ENCODE measurements at regions not wholly inside any gene's neighbourhood (a gene's known extent, or its start where the extent isn't known, plus 50 kb on each side); places are given as distances from the start of the nearest gene placed in this dataset.

- no peaks in the 10 kb centered on the region for H3K36me3 Mint-ChIP-seq
- POLR2A ChIA-PET: interaction anchor here (0.6 kb wide), 1 partner anchor 850 kb away, joined by 3 read pairs; no protein-coding TSS in a partner anchor
Measured at GRCh38 chr9:88051138-88051537, 76.8 kb upstream of the CDK20 start.

GRCh38 chr9:88049677-88050307, 75.5 kb upstream of the CDK20 start:
- Mint-ChIP-seq H3K27ac (no peak overlapping the region), H3K27me3 (peaks cover 2% of the 10 kb centered on the region), H3K36me3 (no peaks in the 10 kb centered on the region), H3K9me3 (peaks cover 3% of the 10 kb centered on the region), H3K4me1 (peaks cover 4% of the 10 kb centered on the region), H3K4me3 (no peak overlapping the region)
- ATAC-seq (ENCODE audit: low read depth) (no peak), DNase-seq (no peak)
- POLR2A ChIA-PET: no interaction called here

More at GRCh38 chr9:88051138-88051537, 76.8 kb upstream of the CDK20 start:
- H3K27ac Mint-ChIP-seq: no peak overlapping the region
- no peak for DNase-seq
- no peak overlapping the region for H3K4me3 Mint-ChIP-seq
- no peak for ATAC-seq (ENCODE audit: low read depth)
- H3K27me3 Mint-ChIP-seq: peaks cover 2% of the 10 kb centered on the region
- H3K9me3 Mint-ChIP-seq: no peaks in the 10 kb centered on the region
- peaks cover 4% of the 10 kb centered on the region for H3K4me1 Mint-ChIP-seq

GRCh38 chr9:88046542-88046941, 72.2 kb upstream of the CDK20 start:
- Mint-ChIP-seq H3K4me1 (peaks cover 4% of the 10 kb centered on the region), H3K9me3 (peaks cover 11% of the 10 kb centered on the region), H3K27me3 (peaks cover 5% of the 10 kb centered on the region), H3K36me3 (peaks cover 2% of the 10 kb centered on the region), H3K4me3 (no peak overlapping the region), H3K27ac (no peak overlapping the region)
- POLR2A ChIA-PET: no interaction called here
- DNase-seq (no peak), ATAC-seq (ENCODE audit: low read depth) (no peak)

GRCh38 chr9:88045686-88046085, 71.4 kb upstream of the CDK20 start:
- POLR2A ChIA-PET: no interaction called here
- Mint-ChIP-seq H3K27me3 (peaks cover 5% of the 10 kb centered on the region), H3K9me3 (peaks cover 11% of the 10 kb centered on the region), H3K36me3 (peaks cover 2% of the 10 kb centered on the region), H3K4me3 (no peak overlapping the region), H3K4me1 (peaks cover 4% of the 10 kb centered on the region), H3K27ac (no peak overlapping the region)
- DNase-seq (no peak), ATAC-seq (ENCODE audit: low read depth) (no peak)

DNA sequence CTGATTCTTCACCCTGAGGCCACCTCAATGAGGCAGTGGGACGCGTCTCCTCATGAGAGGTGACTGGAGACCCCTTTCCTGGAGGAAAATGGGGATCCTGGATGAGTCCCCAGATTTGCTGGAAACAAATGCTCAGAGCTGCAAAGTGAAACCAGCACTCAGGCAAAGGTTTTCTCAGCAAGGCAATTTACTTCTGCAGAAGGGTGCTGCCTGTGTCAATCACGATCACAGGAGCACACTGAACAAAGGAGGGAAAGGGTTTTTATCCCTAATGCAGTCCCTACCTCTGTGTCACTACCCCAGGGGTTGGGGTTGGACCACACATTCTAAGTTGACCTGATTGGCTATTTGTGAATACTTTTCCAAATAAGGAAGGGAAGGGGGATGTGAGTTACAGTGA, 69.9 kb upstream of the CDK20 start:
- Mint-ChIP-seq H3K27me3 (peaks cover 5% of the 10 kb centered on the region), H3K36me3 (peaks cover 2% of the 10 kb centered on the region), H3K27ac (no peak overlapping the region), H3K4me1 (peaks cover 4% of the 10 kb centered on the region), H3K4me3 (no peak overlapping the region), H3K9me3 (peaks cover 12% of the 10 kb centered on the region)
- DNase-seq (no peak), ATAC-seq (ENCODE audit: low read depth) (no peak)
- POLR2A ChIA-PET: no interaction called here

- peaks cover 4% of the 10 kb centered on the region for H3K4me1 Mint-ChIP-seq
- DNase-seq (no peak), ATAC-seq (ENCODE audit: low read depth) (no peak)
- H3K36me3 Mint-ChIP-seq: peaks cover 2% of the 10 kb centered on the region
- no peak overlapping the region for H3K27ac Mint-ChIP-seq
- H3K9me3 Mint-ChIP-seq: peaks cover 14% of the 10 kb centered on the region
- POLR2A ChIA-PET: no interaction called here
- H3K4me3 Mint-ChIP-seq: no peak overlapping the region
- peaks cover 5% of the 10 kb centered on the region for H3K27me3 Mint-ChIP-seq
Measured at GRCh38 chr9:88043647-88044046, 69.3 kb upstream of the CDK20 start.

DNA sequence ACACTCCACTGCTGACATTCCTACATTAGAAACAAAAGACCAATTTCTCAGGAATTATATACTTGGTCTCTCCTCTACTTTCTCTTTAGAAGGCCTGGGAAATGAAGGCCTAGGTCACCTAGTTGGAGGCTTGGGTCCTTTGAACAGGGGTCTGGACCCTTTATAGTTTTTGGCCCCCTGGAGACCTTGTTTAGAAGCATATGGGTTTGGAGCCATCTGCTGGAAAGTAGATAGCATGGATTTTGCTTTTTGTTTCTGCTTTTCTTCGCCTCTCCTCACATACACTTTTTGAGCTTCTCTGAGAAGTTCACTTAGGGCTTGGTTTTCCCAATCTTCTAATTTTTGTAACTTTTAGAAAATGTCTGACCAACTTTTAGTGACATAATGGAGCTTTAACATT, 67.1 kb upstream of the CDK20 start:
- Mint-ChIP-seq H3K4me3 (no peak overlapping the region), H3K4me1 (no peaks in the 10 kb centered on the region), H3K27me3 (peaks cover 3% of the 10 kb centered on the region), H3K9me3 (peaks cover 23% of the 10 kb centered on the region), H3K36me3 (peaks cover 4% of the 10 kb centered on the region), H3K27ac (no peak overlapping the region)
- DNase-seq (no peak), ATAC-seq (ENCODE audit: low read depth) (no peak)
- POLR2A ChIA-PET: no interaction called here

- no peak overlapping the region for H3K27ac Mint-ChIP-seq
- POLR2A ChIA-PET: no interaction called here
- H3K4me3 Mint-ChIP-seq: no peak overlapping the region
- no peak for DNase-seq
- no peak for ATAC-seq (ENCODE audit: low read depth)
- no peaks in the 10 kb centered on the region for H3K27me3 Mint-ChIP-seq
- H3K36me3 Mint-ChIP-seq: peaks cover 2% of the 10 kb centered on the region
- H3K4me1 Mint-ChIP-seq: no peaks in the 10 kb centered on the region
- peaks cover 15% of the 10 kb centered on the region for H3K9me3 Mint-ChIP-seq
Measured at GRCh38 chr9:88037285-88037845, 63.0 kb upstream of the CDK20 start.

GRCh38 chr9:88034964-88035363, 60.6 kb upstream of the CDK20 start:
- Mint-ChIP-seq H3K9me3 (peaks cover 15% of the 10 kb centered on the region), H3K27me3 (no peaks in the 10 kb centered on the region), H3K27ac (no peak overlapping the region), H3K36me3 (peaks cover 2% of the 10 kb centered on the region), H3K4me3 (no peak overlapping the region), H3K4me1 (no peaks in the 10 kb centered on the region)
- DNase-seq (no peak), ATAC-seq (ENCODE audit: low read depth) (no peak)
- POLR2A ChIA-PET: no interaction called here

DNA sequence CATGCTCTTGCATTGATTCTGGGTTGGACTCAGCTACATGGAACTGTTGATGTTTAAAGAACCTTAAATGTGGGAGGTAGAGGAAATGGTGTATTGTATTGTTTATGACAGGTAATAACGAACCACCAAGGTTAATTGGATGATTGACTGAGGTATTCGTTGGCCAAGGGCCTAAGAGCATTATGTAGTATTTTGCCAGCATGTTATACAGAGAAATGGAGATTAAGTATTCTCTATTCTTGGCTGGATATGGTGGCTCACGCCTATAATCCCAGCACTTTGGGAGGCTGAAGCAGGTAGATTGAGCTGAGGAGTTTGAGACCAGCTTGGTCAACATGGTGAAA, 59.0 kb upstream of the CDK20 start:
- POLR2A ChIA-PET: no interaction called here
- DNase-seq (no peak), ATAC-seq (ENCODE audit: low read depth) (no peak)
- no peak overlapping the region for H3K27ac Mint-ChIP-seq
- H3K4me1 Mint-ChIP-seq: no peaks in the 10 kb centered on the region
- H3K36me3 Mint-ChIP-seq: peaks cover 2% of the 10 kb centered on the region
- peaks cover 12% of the 10 kb centered on the region for H3K9me3 Mint-ChIP-seq
- peaks cover 3% of the 10 kb centered on the region for H3K27me3 Mint-ChIP-seq
- no peak overlapping the region for H3K4me3 Mint-ChIP-seq

DNA sequence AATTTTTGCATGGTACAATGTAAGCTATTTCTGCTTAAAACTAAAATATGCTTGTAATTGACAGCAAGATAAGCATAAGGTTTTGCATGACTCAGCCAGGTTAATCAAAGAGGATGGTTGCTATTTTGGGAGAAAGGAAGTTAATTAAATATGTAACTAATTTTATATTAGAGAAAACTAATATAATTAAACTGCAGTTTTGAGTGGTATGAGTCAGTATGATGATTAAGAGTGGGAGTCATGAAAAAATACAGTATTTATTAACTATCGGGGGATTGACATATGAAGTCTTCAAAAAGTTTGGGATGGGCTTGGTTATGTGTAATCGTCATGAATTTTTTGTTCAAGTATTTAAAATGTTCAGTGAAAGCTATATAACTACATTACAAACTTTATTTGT, 54.0 kb upstream of the CDK20 start:
- Mint-ChIP-seq H3K4me3 (no peak overlapping the region), H3K9me3 (peaks cover 1% of the 10 kb centered on the region), H3K27me3 (peaks cover 5% of the 10 kb centered on the region), H3K27ac (no peak overlapping the region), H3K36me3 (no peaks in the 10 kb centered on the region), H3K4me1 (no peaks in the 10 kb centered on the region)
- DNase-seq (no peak), ATAC-seq (ENCODE audit: low read depth) (no peak)
- POLR2A ChIA-PET: no interaction called here

DNA sequence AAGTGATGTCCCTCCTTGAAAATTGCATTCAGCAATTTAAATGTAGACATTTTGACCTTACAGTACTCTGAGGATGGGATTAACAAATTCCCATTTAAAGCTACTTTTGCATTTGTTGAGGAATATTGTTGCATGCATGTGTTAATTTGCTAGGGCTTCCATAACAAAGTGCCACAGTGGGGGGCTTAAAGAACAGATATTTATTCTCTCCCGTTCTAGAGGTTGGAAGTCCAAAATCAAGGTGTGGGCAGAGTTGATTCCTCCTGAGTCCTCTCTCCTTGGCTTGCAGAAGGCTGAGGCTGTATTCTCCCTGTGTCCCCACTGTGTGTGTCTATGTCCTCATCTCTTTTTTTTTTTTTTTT, 51.8 kb upstream of the CDK20 start:
- POLR2A ChIA-PET: no interaction called here
- H3K9me3 Mint-ChIP-seq: no peaks in the 10 kb centered on the region
- no peaks in the 10 kb centered on the region for H3K36me3 Mint-ChIP-seq
- no peak overlapping the region for H3K4me3 Mint-ChIP-seq
- ATAC-seq (ENCODE audit: low read depth) (no peak), DNase-seq (no peak)
- H3K27me3 Mint-ChIP-seq: peaks cover 5% of the 10 kb centered on the region
- no peaks in the 10 kb centered on the region for H3K4me1 Mint-ChIP-seq
- H3K27ac Mint-ChIP-seq: no peak overlapping the region

GRCh38 chr9:88025411-88026117, 51.2 kb upstream of the CDK20 start:
- no peak overlapping the region for H3K4me3 Mint-ChIP-seq
- DNase-seq (no peak), ATAC-seq (ENCODE audit: low read depth) (no peak)
- POLR2A ChIA-PET: no interaction called here
- no peaks in the 10 kb centered on the region for H3K4me1 Mint-ChIP-seq
- no peaks in the 10 kb centered on the region for H3K9me3 Mint-ChIP-seq
- H3K27ac Mint-ChIP-seq: no peak overlapping the region
- H3K36me3 Mint-ChIP-seq: no peaks in the 10 kb centered on the region
- peaks cover 5% of the 10 kb centered on the region for H3K27me3 Mint-ChIP-seq

GRCh38 chr9:88024896-88025295, 50.6 kb upstream of the CDK20 start:
- no peak for ATAC-seq (ENCODE audit: low read depth)
- POLR2A ChIA-PET: no interaction called here
- Mint-ChIP-seq H3K9me3 (no peaks in the 10 kb centered on the region), H3K4me1 (no peaks in the 10 kb centered on the region), H3K36me3 (no peaks in the 10 kb centered on the region), H3K4me3 (no peak overlapping the region), H3K27ac (no peak overlapping the region), H3K27me3 (peaks cover 5% of the 10 kb centered on the region)
- no peak for DNase-seq
